IPS DF 6.9 (cell line): ENCODE measurements at regions not wholly inside any gene's neighbourhood (a gene's known extent, or its start where the extent isn't known, plus 50 kb on each side); places are given as distances from the start of the nearest gene placed in this dataset.

Experiments used
- DNase-seq: peaks from one replicate; pipeline ENCODE4 v3.0.0-alpha.2; 2013; ENCODE audit warnings: low read depth, low spot score
- H3K27ac ChIP-seq: one replicate; pipeline ENCODE4 v1.5.1; 2013; ENCODE audit warnings: low read length, control low read depth
- H3K27me3 ChIP-seq: 2 replicates; pipeline ENCODE4 v1.6.1; 2013; ENCODE audit warnings: mild to moderate bottlenecking, low read length; ENCODE audit not compliant: control insufficient read depth, insufficient read depth
- H3K36me3 ChIP-seq: 2 replicates; pipeline ENCODE4 v1.6.1; 2013; ENCODE audit warnings: low read length; ENCODE audit not compliant: control insufficient read depth, insufficient read depth
- H3K4me1 ChIP-seq: 2 replicates; pipeline ENCODE4 v1.6.1; 2013; ENCODE audit warnings: low read length; ENCODE audit not compliant: control insufficient read depth, insufficient read depth
- H3K4me3 ChIP-seq: 2 replicates; pipeline ENCODE4 v1.5.1; 2013; ENCODE audit warnings: mild to moderate bottlenecking, low read length
- H3K9me3 ChIP-seq: 2 replicates; pipeline ENCODE4 v1.6.1; 2013; ENCODE audit warnings: low read length, inconsistent platforms; ENCODE audit not compliant: control insufficient read depth, insufficient read depth
- WGBS: extraction: QIAGEN DNeasy Blood & Tissue Kit; methylation state at CpG from one replicate; pipeline ENCODE4 v1.1.7; 2013; ENCODE audit warnings: mixed read lengths, missing lambda C conversion rate; ENCODE audit not compliant: insufficient read length, insufficient coverage; 5-methylcytosine and 5-hydroxymethylcytosine counted together

GRCh38 chr10:44071479-44071878, 313.4 kb downstream of the CXCL12 start:
- no CpG with 5 or more reads among the region's 2 CpGs for WGBS
- Histone ChIP-seq H3K9me3 (no peaks in the 10 kb centered on the region), H3K36me3 (no peaks in the 10 kb centered on the region), H3K27me3 (no peaks in the 10 kb centered on the region), H3K4me1 (no peaks in the 10 kb centered on the region), H3K27ac (no peak overlapping the region), H3K4me3 (no peak overlapping the region)
- DNase-seq: no peak

GRCh38 chr10:44070282-44070681, 314.6 kb downstream of the CXCL12 start:
- DNase-seq: no peak

GRCh38 chr10:44069573-44069972, 315.3 kb downstream of the CXCL12 start:
- no peak for DNase-seq
- H3K4me1 ChIP-seq: no peaks in the 10 kb centered on the region
- no peaks in the 10 kb centered on the region for H3K27me3 ChIP-seq
- no peak overlapping the region for H3K4me3 ChIP-seq
- H3K36me3 ChIP-seq: no peaks in the 10 kb centered on the region
- H3K9me3 ChIP-seq: no peaks in the 10 kb centered on the region
- no peak overlapping the region for H3K27ac ChIP-seq
- no CpG with 5 or more reads among the region's 4 CpGs for WGBS

More at GRCh38 chr10:44070282-44070681, 314.6 kb downstream of the CXCL12 start:
- no CpG with 5 or more reads among the region's 5 CpGs for WGBS
- H3K36me3 ChIP-seq: no peaks in the 10 kb centered on the region
- no peaks in the 10 kb centered on the region for H3K9me3 ChIP-seq
- H3K4me3 ChIP-seq: no peak overlapping the region
- H3K4me1 ChIP-seq: no peaks in the 10 kb centered on the region
- no peaks in the 10 kb centered on the region for H3K27me3 ChIP-seq
- no peak overlapping the region for H3K27ac ChIP-seq

- H3K27me3 ChIP-seq: no peaks in the 10 kb centered on the region
- no peaks in the 10 kb centered on the region for H3K9me3 ChIP-seq
- no peak overlapping the region for H3K4me3 ChIP-seq
- no CpG with 5 or more reads among the region's 10 CpGs for WGBS
- no peaks in the 10 kb centered on the region for H3K36me3 ChIP-seq
- no peak overlapping the region for H3K27ac ChIP-seq
- no peak for DNase-seq
- H3K4me1 ChIP-seq: no peaks in the 10 kb centered on the region
These were observed 316.0 kb downstream of the CXCL12 start for GRCh38 chr10:44068716-44069482.

- no peak for DNase-seq
- Histone ChIP-seq H3K9me3 (no peaks in the 10 kb centered on the region), H3K4me1 (no peaks in the 10 kb centered on the region), H3K27ac (no peak overlapping the region), H3K36me3 (no peaks in the 10 kb centered on the region), H3K27me3 (no peaks in the 10 kb centered on the region), H3K4me3 (no peak overlapping the region)
- WGBS: no CpG with 5 or more reads among the region's 2 CpGs
These were observed 317.5 kb downstream of the CXCL12 start for GRCh38 chr10:44067432-44067831.

- DNase-seq: no peak
- H3K27me3 ChIP-seq: no peaks in the 10 kb centered on the region
- H3K9me3 ChIP-seq: no peaks in the 10 kb centered on the region
- WGBS: no CpG with 5 or more reads among the region's 5 CpGs
- H3K4me3 ChIP-seq: no peak overlapping the region
- H3K4me1 ChIP-seq: no peaks in the 10 kb centered on the region
- no peak overlapping the region for H3K27ac ChIP-seq
- H3K36me3 ChIP-seq: no peaks in the 10 kb centered on the region
These were observed 318.2 kb downstream of the CXCL12 start for GRCh38 chr10:44066527-44067255.

- Histone ChIP-seq H3K27me3 (no peaks in the 10 kb centered on the region), H3K4me3 (no peak overlapping the region), H3K4me1 (no peaks in the 10 kb centered on the region), H3K9me3 (no peaks in the 10 kb centered on the region), H3K36me3 (no peaks in the 10 kb centered on the region), H3K27ac (no peak overlapping the region)
- WGBS: no CpG with 5 or more reads among the region's 9 CpGs
- DNase-seq: no peak
These were observed 318.9 kb downstream of the CXCL12 start for GRCh38 chr10:44065788-44066526.

- no peak overlapping the region for H3K27ac ChIP-seq
- H3K4me3 ChIP-seq: no peak overlapping the region; the same call in 1 of the 2 replicates
- no peak for DNase-seq
- no peaks in the 10 kb centered on the region for H3K4me1 ChIP-seq
- H3K27me3 ChIP-seq: no peaks in the 10 kb centered on the region
- H3K9me3 ChIP-seq: no peaks in the 10 kb centered on the region
- WGBS: no CpG with 5 or more reads among the region's 7 CpGs
- H3K36me3 ChIP-seq: no peaks in the 10 kb centered on the region
These were observed 319.7 kb downstream of the CXCL12 start for GRCh38 chr10:44064987-44065787.

- Histone ChIP-seq H3K27me3 (no peaks in the 10 kb centered on the region), H3K9me3 (no peaks in the 10 kb centered on the region), H3K27ac (no peak overlapping the region), H3K4me3 (no peak overlapping the region), H3K36me3 (no peaks in the 10 kb centered on the region), H3K4me1 (no peaks in the 10 kb centered on the region)
- WGBS: no CpG with 5 or more reads among the region's 8 CpGs
- DNase-seq: no peak
These were observed 320.6 kb downstream of the CXCL12 start for GRCh38 chr10:44064317-44064716.

GRCh38 chr10:44063686-44064085, 321.2 kb downstream of the CXCL12 start:
- DNase-seq: no peak
- no peaks in the 10 kb centered on the region for H3K9me3 ChIP-seq
- no peak overlapping the region for H3K4me3 ChIP-seq
- no peak overlapping the region for H3K27ac ChIP-seq
- WGBS: no CpG with 5 or more reads among the region's 2 CpGs
- H3K27me3 ChIP-seq: no peaks in the 10 kb centered on the region
- H3K4me1 ChIP-seq: no peaks in the 10 kb centered on the region
- H3K36me3 ChIP-seq: no peaks in the 10 kb centered on the region
